Stimulated activated naive CD4-positive, alpha-beta T cell treated with Interleukin-2 at 50 U/mL for 16 hours (primary cell): ENCODE measurements at regions not wholly inside any gene's neighbourhood (a gene's known extent, or its start where the extent isn't known, plus 50 kb on each side); places are given as distances from the start of the nearest gene placed in this dataset.

Source experiments
- DNase-seq: peaks from one replicate; lab custom pipeline; 2025; lab: John Stamatoyannopoulos, UW

- DNase-seq = no peak
Measured at GRCh38 chr1:212526111-212526491, 82.5 kb upstream of the ATF3 start.

DNA sequence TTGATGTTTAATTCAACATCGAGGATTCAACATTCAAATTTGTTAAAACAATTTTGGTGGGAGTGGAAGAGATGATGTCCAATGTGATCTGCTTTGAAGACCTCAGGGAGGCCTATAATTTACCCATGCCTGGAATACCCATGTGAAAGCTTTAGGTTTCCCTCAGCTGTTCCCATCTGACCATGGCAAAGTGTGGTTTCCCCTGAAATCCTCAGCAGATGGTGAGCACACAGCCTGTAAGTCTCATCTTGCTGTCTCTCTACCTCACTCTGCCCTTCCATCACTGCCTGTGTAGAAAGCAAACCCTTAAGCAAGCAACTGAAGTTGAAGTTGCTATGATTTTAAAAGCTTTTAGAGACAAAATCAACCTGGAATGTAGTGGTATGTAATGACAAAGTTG, 80.1 kb upstream of the ATF3 start:
- DNase-seq = no peak

GRCh38 chr1:212529211-212529741, 79.3 kb upstream of the ATF3 start:
- no peak for DNase-seq

DNA sequence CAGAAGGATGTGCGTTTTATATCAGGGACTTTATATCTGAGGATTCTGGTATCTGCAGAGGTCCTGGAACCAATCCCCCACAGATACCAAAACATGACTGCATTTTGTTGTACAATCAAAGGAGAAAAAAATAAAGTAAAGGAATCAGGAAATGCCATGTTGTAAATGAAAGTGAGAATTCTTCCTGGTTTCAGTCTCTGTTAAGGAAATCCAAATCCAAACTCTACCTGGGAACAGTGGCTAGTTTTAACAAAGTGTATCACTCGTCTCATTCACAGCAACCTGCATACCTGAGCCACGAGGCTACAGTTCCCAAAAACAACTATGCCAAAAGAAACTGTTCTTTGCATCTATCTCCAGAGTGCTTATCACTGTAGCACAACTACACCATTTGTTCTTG, 77.3 kb upstream of the ATF3 start:
- no peak for DNase-seq

DNA sequence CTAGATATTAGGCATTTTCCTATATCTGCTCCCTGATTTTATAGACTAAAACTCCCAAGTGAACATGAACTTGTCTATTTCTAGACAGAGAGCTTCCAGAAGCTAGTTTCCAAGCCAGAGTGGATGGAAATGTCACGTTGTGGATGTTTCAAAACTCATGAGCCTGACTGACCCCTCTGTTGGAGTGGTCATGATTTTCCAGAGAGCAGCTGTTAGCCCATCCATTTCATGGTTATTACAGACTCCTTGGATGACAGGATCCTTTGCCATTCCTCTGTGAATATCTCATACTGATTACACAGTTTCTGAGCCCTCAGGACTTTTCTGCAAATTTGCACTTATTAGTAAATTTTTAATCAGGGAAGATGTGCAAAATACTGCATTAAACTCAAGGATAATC, 76.8 kb upstream of the ATF3 start:
- no peak for DNase-seq

DNA sequence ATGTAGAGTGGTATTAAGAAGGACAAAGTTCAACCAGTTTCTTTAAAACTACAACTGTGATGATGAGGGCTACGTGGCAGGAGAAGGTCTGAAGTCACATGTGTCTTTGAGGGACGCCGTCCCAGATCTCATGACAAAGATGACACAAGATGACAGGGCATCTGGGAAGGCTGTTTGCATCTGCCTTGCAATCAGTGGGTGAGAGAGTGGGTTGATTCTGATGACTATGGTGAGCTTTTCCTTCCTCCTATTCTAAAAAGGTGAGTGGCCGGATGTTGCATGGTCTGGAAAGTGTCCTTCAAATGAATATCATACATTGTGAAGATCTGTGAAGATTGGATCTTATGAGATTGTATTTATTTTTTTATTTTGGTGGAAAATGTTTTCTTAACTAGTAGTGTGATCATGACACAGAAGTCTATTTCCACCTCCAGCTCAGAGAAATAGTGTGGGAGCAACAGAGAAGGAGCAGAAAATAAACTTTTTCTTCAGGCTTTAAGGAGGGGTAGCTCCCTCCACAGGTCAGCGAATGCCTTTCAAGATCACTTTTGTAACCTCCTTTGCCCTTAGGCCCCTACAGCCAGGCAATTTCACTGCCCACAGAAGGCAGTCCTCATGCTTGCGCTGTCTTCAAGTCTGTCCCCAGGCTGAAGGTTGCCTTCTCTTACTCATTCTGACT, 76.0 kb upstream of the ATF3 start:
- DNase-seq = no peak

DNA sequence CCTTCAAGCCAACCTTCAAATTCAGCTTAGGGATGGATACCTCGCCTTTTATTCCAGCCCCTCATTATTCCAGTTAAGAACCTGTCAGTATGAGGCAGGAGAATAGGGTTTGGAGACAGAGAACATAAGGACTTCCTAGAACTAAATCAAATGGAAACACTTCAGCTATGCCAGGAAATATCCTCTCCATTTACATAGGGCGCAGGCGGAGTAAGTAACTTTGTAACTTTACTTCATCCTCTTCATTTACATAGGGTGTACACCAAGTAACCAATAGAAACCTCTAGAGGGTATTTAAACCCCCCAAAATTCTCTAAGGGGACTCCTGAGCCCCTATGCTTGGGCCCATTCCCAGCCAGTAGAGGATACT, 75.4 kb upstream of the ATF3 start:
- DNase-seq = no peak

- DNase-seq = no peak
Measured at GRCh38 chr1:212536586-212536985, 72.0 kb upstream of the ATF3 start.

DNA sequence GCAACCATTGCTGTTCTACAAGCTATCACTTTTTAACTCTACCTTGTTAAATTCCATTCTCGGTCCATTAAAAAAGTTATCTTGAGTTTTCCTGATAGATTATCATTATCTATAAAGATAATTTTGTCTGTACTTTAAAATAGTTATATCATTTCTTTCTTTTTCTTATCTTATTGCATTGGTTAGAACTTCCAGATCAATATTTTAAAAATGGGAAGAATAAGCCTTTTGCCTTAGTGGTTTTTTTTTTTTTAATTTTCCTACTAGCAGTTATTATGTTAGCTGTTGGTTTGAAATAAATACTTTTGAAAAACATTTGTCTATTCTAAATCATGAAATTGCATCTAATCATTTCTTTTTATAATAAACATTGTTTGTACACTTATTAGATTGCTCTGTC, 71.0 kb upstream of the ATF3 start:
- DNase-seq = no peak

DNA sequence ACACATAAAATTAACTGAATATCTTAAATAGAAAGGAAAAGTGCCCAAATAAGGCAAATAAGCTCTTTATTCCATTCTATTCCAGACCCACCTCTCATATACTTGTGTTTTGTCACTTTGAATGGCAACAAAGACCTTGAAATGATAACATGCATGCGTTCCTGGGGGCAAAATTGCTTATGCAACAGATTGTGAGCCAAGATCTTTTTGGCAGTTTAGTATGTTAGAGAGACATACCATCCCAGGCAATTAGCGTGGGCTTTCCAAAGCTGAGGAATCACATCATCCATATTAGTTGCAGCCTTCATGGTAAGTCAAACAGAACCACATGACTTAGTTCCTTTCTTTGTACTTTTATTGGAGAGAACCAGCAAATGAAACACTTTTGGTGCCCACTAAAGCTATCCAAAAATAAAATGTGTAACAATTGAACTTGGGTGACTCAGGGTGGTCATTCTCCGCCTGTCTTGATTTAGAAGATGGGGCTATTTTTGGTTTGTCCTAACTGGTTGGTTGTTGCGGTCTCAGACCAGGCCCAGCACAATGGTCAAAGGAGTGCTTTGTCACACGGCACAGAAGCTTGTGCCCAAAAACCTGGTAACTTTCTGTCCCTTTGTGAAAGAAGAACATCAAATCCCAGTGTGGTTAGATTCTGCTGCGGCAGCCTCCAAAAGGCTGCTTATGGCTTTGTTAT, 68.7 kb upstream of the ATF3 start:
- DNase-seq = no peak

DNA sequence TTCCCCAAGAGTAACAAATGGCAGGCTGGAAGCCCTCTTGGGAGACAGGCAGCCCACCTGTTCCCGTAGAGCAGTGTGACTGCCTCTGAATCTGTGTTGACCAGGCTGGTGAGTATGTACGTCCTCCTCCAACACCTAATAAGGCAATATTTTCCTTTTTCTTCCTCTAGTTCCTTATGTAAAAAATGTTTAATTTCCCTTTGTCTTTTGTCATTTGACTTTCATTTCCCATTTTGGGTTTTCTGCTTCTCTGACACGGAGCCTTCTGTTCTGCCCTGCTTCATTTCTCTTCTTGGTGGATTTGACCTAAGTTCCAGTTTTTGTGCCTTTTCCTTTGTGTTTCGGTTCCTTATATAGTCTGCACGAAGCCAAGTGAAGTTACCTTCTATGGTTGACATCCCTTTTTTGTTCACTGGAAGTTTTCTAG, 65.8 kb upstream of the ATF3 start:
- DNase-seq = no peak

DNA sequence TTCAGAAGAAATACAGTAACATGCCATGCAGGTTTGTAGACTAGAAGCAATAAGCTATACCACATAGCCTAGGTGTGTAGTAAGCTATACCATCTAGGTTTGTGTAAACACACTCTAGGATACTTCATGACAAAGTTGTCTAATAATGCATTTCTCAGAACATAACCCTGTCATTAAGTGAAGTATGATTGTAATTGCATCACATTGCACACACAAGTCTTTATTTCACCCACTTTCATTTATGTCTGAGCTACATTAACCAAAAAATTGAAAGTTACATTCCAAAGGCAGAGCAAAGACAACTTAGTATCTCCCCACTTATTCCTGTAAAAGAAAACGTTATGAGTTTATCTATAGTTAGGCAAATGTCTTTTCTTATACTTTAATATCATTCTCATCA, 64.5 kb upstream of the ATF3 start:
- DNase-seq = no peak

DNA sequence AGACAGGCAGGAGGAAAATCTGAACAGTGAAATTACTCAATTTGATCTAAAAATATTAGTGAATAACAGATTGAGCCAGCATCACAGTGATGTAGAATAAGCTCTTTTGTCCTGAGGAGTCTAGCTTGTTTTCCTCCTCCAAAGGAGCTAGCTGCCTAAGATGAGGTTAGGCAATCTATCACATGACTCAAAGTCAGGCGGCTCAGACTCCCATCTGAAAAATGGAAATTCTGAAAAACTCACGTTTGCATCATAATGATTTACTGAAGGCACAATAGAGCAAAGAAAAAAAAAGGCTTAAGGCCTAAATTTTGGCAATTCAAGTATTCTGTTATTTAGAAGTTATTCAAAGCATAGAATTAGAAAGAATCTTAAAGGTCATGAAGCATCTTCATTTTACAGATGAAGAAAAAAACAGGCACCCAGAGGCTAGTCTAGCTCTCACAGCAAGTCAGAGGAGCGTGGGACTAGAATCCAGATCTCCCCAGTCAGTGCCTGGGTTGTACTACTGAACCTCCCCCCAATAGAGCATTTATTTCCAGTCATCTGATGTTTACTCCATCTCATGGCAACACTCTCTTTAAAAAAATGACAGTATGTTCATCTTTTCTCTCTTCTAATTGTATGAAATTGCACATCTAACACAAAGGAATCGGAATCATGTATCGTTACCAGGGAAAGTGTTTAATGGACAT, 62.5 kb upstream of the ATF3 start:
- DNase-seq = no peak

- DNase-seq = no peak
Measured at GRCh38 chr1:212549503-212550017, 59.0 kb upstream of the ATF3 start.

DNA sequence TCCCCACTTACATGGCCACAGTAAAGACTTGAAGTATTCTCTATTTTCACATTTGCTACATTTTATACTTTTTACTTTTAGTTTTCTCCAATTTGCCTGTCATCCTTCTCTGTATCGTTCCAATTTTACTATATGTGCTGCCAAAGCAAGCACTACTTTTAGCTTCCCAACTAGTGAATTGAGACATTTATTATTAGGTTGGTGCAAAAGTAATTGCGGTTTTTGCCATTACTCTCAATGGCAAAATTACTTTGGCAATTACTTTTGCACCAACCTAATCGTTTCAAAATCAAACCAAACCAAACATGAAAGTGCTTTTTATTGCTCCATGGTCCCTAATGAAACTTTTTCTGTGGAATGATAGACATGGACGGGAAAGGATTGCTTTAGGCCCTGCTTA, 56.6 kb upstream of the ATF3 start:
- no peak for DNase-seq

DNA sequence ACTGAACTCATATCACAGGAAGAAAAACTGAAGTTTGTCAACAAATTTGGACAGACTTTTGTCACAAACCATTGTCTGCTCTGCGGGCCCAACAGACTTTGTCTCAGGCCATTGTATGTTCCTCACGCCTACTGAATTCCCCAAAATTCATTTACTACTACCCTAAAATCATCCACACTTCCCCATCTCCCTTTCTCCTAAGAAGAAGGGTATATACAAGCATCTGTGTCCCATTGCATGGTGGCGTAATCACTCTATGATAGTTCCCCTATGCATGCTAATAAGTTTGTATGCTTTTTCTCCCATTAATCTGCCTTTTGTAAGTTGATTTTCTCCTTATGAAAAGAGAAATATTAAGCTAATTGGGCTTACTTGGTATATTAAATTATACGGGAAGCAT, 54.9 kb upstream of the ATF3 start:
- DNase-seq = no peak

- no peak for DNase-seq
Measured at GRCh38 chr1:212554401-212554800, 54.2 kb upstream of the ATF3 start.

DNA sequence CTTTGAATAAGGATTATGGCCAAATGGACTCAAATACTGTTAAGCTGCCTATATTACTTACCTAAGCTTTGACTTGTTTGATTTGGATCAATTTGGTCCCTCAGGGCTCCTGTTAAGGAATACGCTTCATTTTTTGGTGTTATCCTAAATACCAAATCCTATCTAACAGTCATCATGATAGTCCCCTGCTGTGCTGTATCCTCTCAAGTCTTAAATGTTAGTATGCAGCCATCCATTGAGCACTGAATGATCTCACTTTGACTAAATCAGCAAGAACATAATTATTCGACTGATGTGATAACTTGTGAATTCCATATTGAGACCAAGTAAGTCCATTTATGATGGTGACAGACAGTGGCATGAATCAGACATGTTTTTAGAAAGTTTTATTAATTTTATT, 53.1 kb upstream of the ATF3 start:
- DNase-seq = no peak

GRCh38 chr1:212556822-212557549, 51.6 kb upstream of the ATF3 start:
- no peak for DNase-seq

GRCh38 chr1:212557739-212558692, 50.5 kb upstream of the ATF3 start:
- DNase-seq = peak; percentile 44
